ENCODE measurements at regions not wholly inside any gene's neighbourhood (a gene's known extent, or its start where the extent isn't known, plus 50 kb on each side); places are given as distances from the start of the nearest gene placed in this dataset.

GRCh38 chr13:73973156-73973555, 161.0 kb downstream of the KLF12 start:
- DNase-seq (ENCODE audit: low read depth, low spot score) (no peak), ATAC-seq (no peak)
- POLR2A ChIA-PET = no interaction called here
- TF ChIP-seq POLR2AphosphoS5 (IDR thresholded peaks at IDR 0.05; ENCODE audit: low read depth, low read length) (no peak), CTCF (IDR thresholded peaks at IDR 0.05) (no peak), TCF7L2 (IDR thresholded peaks at IDR 0.05; ENCODE audit: low read depth, low read length) (no peak), SIN3A (IDR thresholded peaks at IDR 0.05; ENCODE audit: borderline replicate concordance, insufficient read depth, low read depth, low read length) (no peak), REST (IDR thresholded peaks at IDR 0.05; ENCODE audit: insufficient read depth in 1 of 2, low read depth in 2 of 2, low read length in 1 of 2) (no peak)
- in situ Hi-C loops (cut with HindIII; ENCODE audit: low pct_unique_long_range_greater_than_20kb, low sequenced_read_pairs) (no loop called here), intact Hi-C loops (cut with micrococcal nuclease; ENCODE audit: unreplicated experiment) (no loop called here)
- Histone ChIP-seq H3K4me1 (ENCODE audit: control insufficient read depth, insufficient read depth, low read length) (no peaks in the 10 kb centered on the region), H3K27me3 (ENCODE audit: control insufficient read depth, insufficient read depth, low read length) (no peaks in the 10 kb centered on the region), H3K36me3 (ENCODE audit: control insufficient read depth, insufficient read depth, low read length) (no peaks in the 10 kb centered on the region), H3K27ac (ENCODE audit: low read length) (no peak overlapping the region), H3K4me3 (ENCODE audit: low read depth in 2 of 2, low read length in 2 of 2) (no peak overlapping the region), H3K9me3 (ENCODE audit: control insufficient read depth, insufficient read depth, low read depth, low read length) (no peaks in the 10 kb centered on the region)
- BruUV-seq (replicated peaks) = no TSS peak
- CTCF ChIA-PET = no interaction called here

GRCh38 chr13:73972545-73972944, 161.7 kb downstream of the KLF12 start:
- TF ChIP-seq POLR2AphosphoS5 (IDR thresholded peaks at IDR 0.05; ENCODE audit: low read depth, low read length) = no peak
- no peak for TF ChIP-seq REST (IDR thresholded peaks at IDR 0.05; ENCODE audit: insufficient read depth in 1 of 2, low read depth in 2 of 2, low read length in 1 of 2)
- TF ChIP-seq CTCF (IDR thresholded peaks at IDR 0.05) = no peak
- TF ChIP-seq SIN3A (IDR thresholded peaks at IDR 0.05; ENCODE audit: borderline replicate concordance, insufficient read depth, low read depth, low read length) = no peak
- TF ChIP-seq TCF7L2 (IDR thresholded peaks at IDR 0.05; ENCODE audit: low read depth, low read length) = no peak
- no TSS peak for BruUV-seq (replicated peaks)
- POLR2A ChIA-PET = no interaction called here
- H3K4me3 ChIP-seq (ENCODE audit: low read depth in 2 of 2, low read length in 2 of 2) = no peak overlapping the region
- H3K27me3 ChIP-seq (ENCODE audit: control insufficient read depth, insufficient read depth, low read length) = no peaks in the 10 kb centered on the region
- no peaks in the 10 kb centered on the region for H3K9me3 ChIP-seq (ENCODE audit: control insufficient read depth, insufficient read depth, low read depth, low read length)
- H3K27ac ChIP-seq (ENCODE audit: low read length) = no peak overlapping the region
- in situ Hi-C loops (cut with HindIII; ENCODE audit: low pct_unique_long_range_greater_than_20kb, low sequenced_read_pairs) (no loop called here), intact Hi-C loops (cut with micrococcal nuclease; ENCODE audit: unreplicated experiment) (no loop called here)
- CTCF ChIA-PET = no interaction called here
- ATAC-seq = no peak
- no peaks in the 10 kb centered on the region for H3K4me1 ChIP-seq (ENCODE audit: control insufficient read depth, insufficient read depth, low read length)
- DNase-seq (ENCODE audit: low read depth, low spot score) = no peak
- no peaks in the 10 kb centered on the region for H3K36me3 ChIP-seq (ENCODE audit: control insufficient read depth, insufficient read depth, low read length)
